Testis (tissue), 2 donors: ENCODE measurements at regions not wholly inside any gene's neighbourhood (a gene's known extent, or its start where the extent isn't known, plus 50 kb on each side); places are given as distances from the start of the nearest gene placed in this dataset.

Experiments
- POLR2A ChIP-seq: fragments of 450-650 bp; IDR thresholded peaks from one replicate; pipeline ENCODE4 v1.6.1; 2017; ENCODE audit warnings: antibody characterized with exemption, mild to moderate bottlenecking, moderate library complexity
- TF ChIP-seq, protein P1 (sequence below), 3 experiments: fragments of 450-650 bp in 2 of 3; fragments of 200-600 bp in 1 of 3; sonication (generic) in 1 of 3; IDR thresholded peaks; one replicate each; pipeline ENCODE4 v1.5.1; 2016 to 2019; ENCODE audit warnings: antibody characterized with exemption in 3 of 3, mild to moderate bottlenecking in 2 of 3, moderate library complexity in 1 of 3

DNA sequence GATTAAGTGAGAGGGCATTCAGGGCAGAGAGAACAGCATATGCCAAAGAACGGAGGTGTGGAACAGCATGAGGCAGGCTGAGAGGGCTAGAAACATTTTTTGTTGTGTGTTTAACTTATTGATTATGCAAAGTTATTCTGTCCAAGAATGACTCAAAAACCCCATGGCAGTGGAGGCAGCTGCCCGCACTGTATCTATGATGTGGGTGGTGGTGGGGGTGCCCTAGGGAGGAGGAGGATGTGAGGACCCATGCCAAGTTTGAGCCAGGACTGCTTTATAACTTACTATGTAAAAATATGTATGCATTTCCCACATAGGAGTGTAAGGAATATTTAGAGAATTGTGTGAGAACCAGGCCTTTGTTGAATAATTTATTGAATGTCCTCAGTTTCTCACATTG is 85.4 kb upstream of the GNAZ start:
- TF ChIP-seq, protein P1, sequence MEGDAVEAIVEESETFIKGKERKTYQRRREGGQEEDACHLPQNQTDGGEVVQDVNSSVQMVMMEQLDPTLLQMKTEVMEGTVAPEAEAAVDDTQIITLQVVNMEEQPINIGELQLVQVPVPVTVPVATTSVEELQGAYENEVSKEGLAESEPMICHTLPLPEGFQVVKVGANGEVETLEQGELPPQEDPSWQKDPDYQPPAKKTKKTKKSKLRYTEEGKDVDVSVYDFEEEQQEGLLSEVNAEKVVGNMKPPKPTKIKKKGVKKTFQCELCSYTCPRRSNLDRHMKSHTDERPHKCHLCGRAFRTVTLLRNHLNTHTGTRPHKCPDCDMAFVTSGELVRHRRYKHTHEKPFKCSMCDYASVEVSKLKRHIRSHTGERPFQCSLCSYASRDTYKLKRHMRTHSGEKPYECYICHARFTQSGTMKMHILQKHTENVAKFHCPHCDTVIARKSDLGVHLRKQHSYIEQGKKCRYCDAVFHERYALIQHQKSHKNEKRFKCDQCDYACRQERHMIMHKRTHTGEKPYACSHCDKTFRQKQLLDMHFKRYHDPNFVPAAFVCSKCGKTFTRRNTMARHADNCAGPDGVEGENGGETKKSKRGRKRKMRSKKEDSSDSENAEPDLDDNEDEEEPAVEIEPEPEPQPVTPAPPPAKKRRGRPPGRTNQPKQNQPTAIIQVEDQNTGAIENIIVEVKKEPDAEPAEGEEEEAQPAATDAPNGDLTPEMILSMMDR (IDR thresholded peaks at IDR 0.05) = no peak
- TF ChIP-seq POLR2A = no peak
